IPS-20b (cell line): ENCODE measurements at regions not wholly inside any gene's neighbourhood (a gene's known extent, or its start where the extent isn't known, plus 50 kb on each side); places are given as distances from the start of the nearest gene placed in this dataset.

Experiments used
- H3K27ac ChIP-seq: one replicate; pipeline ENCODE4 v1.5.1; 2013; ENCODE audit warnings: low read length
- H3K27me3 ChIP-seq: 2 replicates; pipeline ENCODE4 v1.6.1; 2013; ENCODE audit warnings: mild to moderate bottlenecking, low read length, inconsistent platforms; ENCODE audit not compliant: insufficient read depth
- H3K36me3 ChIP-seq: 2 replicates; pipeline ENCODE4 v1.6.1; 2013; ENCODE audit warnings: low read depth, mild to moderate bottlenecking, inconsistent platforms, low read length, moderate library complexity; ENCODE audit not compliant: insufficient read depth
- H3K4me1 ChIP-seq: 2 replicates; pipeline ENCODE4 v1.6.1; 2013; ENCODE audit warnings: mild to moderate bottlenecking, control low read depth, inconsistent platforms, low read length, moderate library complexity; ENCODE audit not compliant: insufficient read depth
- H3K4me3 ChIP-seq: 2 replicates; pipeline ENCODE4 v1.5.1; 2013; ENCODE audit warnings: mild to moderate bottlenecking, low read length, inconsistent platforms
- H3K9ac ChIP-seq: 2 replicates; pipeline ENCODE4 v1.6.1; 2013; ENCODE audit warnings: low read depth, mild to moderate bottlenecking, inconsistent platforms, low read length, moderate library complexity
- H3K9me3 ChIP-seq: 2 replicates; pipeline ENCODE4 v1.6.1; 2013; ENCODE audit warnings: mild to moderate bottlenecking, low read depth, low read length, inconsistent platforms; ENCODE audit not compliant: insufficient read depth

GRCh38 chr2:166545473-166545872 is 51.4 kb upstream of the SCN7A start:
- Histone ChIP-seq H3K27ac (no peak overlapping the region), H3K27me3 (no peaks in the 10 kb centered on the region)

More at GRCh38 chr2:166545473-166545872, 51.4 kb upstream of the SCN7A start:
- no peak overlapping the region for H3K4me3 ChIP-seq
- no peaks in the 10 kb centered on the region for H3K4me1 ChIP-seq
- H3K9ac ChIP-seq = no peak overlapping the region
- no peaks in the 10 kb centered on the region for H3K9me3 ChIP-seq
- H3K36me3 ChIP-seq = no peaks in the 10 kb centered on the region
